Spleen (tissue), 11 donors: ENCODE measurements at regions not wholly inside any gene's neighbourhood (a gene's known extent, or its start where the extent isn't known, plus 50 kb on each side); places are given as distances from the start of the nearest gene placed in this dataset.

Experiments
- DNase-seq: peaks from one replicate; pipeline ENCODE4 v3.0.0-alpha.2; 2020
- H3K27ac ChIP-seq, 8 donors: fragments of 200-600 bp; sonication (generic) in 7 of 8; 1 replicate in 4 of 8; 2 replicates in 4 of 8; pipeline versions ENCODE4 v1.5.0 to v1.8.0; 2016 to 2021; ENCODE audit warnings: inconsistent platforms in 4 of 8, mild to moderate bottlenecking in 4 of 8, moderate library complexity in 1 of 8
- H3K27me3 ChIP-seq, 7 donors: fragments of 200-600 bp; sonication (generic) in 6 of 7; replicated peaks in 1 of 7; 1 replicate in 4 of 7; 2 replicates in 3 of 7; pipeline versions ENCODE4 v1.5.0 to v1.8.0; 2016 to 2021; ENCODE audit warnings: inconsistent platforms in 3 of 7, mild to moderate bottlenecking in 1 of 7
- H3K36me3 ChIP-seq, 6 donors: fragments of 200-600 bp; sonication (generic) in 5 of 6; 1 replicate in 4 of 6; 2 replicates in 2 of 6; pipeline versions ENCODE4 v1.5.0 to v1.8.0; 2016 to 2021; ENCODE audit warnings: inconsistent platforms in 2 of 6
- H3K4me1 ChIP-seq, 6 donors: fragments of 200-600 bp; sonication (generic) in 5 of 6; 1 replicate in 3 of 6; 2 replicates in 3 of 6; pipeline versions ENCODE4 v1.5.0 to v1.8.0; 2016 to 2021; ENCODE audit warnings: inconsistent platforms in 3 of 6
- H3K4me3 ChIP-seq, 8 donors: fragments of 200-600 bp; sonication (generic) in 7 of 8; 1 replicate in 4 of 8; 2 replicates in 4 of 8; pipeline versions ENCODE4 v1.5.0 to v1.8.0; 2016 to 2021; ENCODE audit warnings: inconsistent platforms in 4 of 8, mild to moderate bottlenecking in 4 of 8, moderate library complexity in 2 of 8
- H3K9me3 ChIP-seq, 8 donors: fragments of 200-600 bp; sonication (generic) in 7 of 8; 1 replicate in 4 of 8; 2 replicates in 4 of 8; pipeline versions ENCODE4 v1.5.0 to v1.8.0; 2016 to 2021; ENCODE audit warnings: inconsistent platforms in 4 of 8
- POLR2A ChIP-seq, 3 donors: fragments of 450-650 bp; IDR thresholded peaks; one replicate each; pipeline ENCODE4 v1.5.1; 2017; ENCODE audit warnings: antibody characterized with exemption in 3 of 3, mild to moderate bottlenecking in 1 of 3
- POLR2AphosphoS5 ChIP-seq, 3 donors: sonication (generic); formaldehyde crosslinking; IDR thresholded peaks; one replicate each; pipeline ENCODE4 v1.5.1; 2017; ENCODE audit warnings: antibody characterized with exemption in 3 of 3
- WGBS, 5 donors: extraction: QIAGEN DNeasy Blood & Tissue Kit in 3 of 5; methylation state at CpG; one replicate each; pipeline versions ENCODE4 v1.1.5 to v1.1.7; 2013 to 2018; 5-methylcytosine and 5-hydroxymethylcytosine counted together
- intact Hi-C: fragments of 100-400 bp; cut with DNase I; formaldehyde crosslinking; loops from one replicate; pipeline ENCODE4 v1.15.0; 2023; ENCODE audit warnings: low total_unique reads
- TF ChIP-seq, protein P1 (sequence below), 11 experiments: fragments of 200-600 bp in 7 of 11; fragments of 450-650 bp in 4 of 11; sonication (generic) in 4 of 11; IDR thresholded peaks in 8 of 11; conservative IDR thresholded peaks in 3 of 11; 1 replicate in 7 of 11; 2 replicates in 4 of 11; pipeline versions ENCODE4 v1.4.0 to v1.8.0; 2016 to 2021; ENCODE audit warnings: antibody characterized with exemption in 11 of 11, inconsistent platforms in 4 of 11, mild to moderate bottlenecking in 1 of 11
- donor health status: healthy with polysubstance abuse.
- donor health status: DM: no; HTN: no; CAD: no; lungs with moderate emphysema.
- donor health status: DM: no; HTN: no; CAD: no.
- donor health status: Bipolar disorder and iron deficiency.
- donor health status: healthy.
- donor health status: DM: no; HTN: no; CAD: no.
- donor health status: DM: yes; HTN: yes; CAD: no.

DNA sequence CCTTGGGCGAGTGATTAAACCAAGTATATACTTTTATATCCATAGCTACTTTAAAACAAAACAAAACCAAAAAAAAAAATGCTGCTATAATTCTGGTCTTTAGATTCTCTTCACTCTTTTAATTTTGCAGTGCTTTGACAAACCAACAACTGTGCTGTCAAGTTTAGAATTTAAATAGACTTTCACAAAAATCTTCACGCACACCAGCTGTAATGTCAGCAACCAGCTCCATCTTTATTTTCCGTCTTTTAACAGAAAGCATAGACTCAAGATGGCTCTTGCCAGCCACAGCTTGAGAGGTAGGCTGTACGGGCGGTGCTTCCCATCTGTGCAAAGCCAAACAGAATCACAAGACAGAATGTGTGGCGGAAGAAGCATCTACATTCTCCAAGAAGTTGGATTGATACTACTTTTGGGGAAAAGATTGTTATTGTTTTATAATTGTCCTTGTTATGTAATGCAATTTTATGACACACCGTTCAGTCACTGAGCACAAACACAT, 388.3 kb upstream of the MAGEC2 start:
- WGBS, 5 donors, result 80 to 95% (median 88%) methylated on average over 7 of the region's 7 CpGs
- TF ChIP-seq, protein P1, sequence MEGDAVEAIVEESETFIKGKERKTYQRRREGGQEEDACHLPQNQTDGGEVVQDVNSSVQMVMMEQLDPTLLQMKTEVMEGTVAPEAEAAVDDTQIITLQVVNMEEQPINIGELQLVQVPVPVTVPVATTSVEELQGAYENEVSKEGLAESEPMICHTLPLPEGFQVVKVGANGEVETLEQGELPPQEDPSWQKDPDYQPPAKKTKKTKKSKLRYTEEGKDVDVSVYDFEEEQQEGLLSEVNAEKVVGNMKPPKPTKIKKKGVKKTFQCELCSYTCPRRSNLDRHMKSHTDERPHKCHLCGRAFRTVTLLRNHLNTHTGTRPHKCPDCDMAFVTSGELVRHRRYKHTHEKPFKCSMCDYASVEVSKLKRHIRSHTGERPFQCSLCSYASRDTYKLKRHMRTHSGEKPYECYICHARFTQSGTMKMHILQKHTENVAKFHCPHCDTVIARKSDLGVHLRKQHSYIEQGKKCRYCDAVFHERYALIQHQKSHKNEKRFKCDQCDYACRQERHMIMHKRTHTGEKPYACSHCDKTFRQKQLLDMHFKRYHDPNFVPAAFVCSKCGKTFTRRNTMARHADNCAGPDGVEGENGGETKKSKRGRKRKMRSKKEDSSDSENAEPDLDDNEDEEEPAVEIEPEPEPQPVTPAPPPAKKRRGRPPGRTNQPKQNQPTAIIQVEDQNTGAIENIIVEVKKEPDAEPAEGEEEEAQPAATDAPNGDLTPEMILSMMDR (IDR thresholded peaks at IDR 0.05 in 8 of 11, conservative IDR thresholded peaks at IDR 0.05 in 3 of 11), result no peak
- TF ChIP-seq POLR2AphosphoS5 (IDR thresholded peaks at IDR 0.05), result no peak
- TF ChIP-seq POLR2A (IDR thresholded peaks at IDR 0.05), result no peak
- DNase-seq, result no peak
- Histone ChIP-seq H3K27ac (no peak overlapping the region), H3K27me3 (no peaks in the 10 kb centered on the region), H3K36me3 (no peaks in the 10 kb centered on the region), H3K9me3 (no peaks in the 10 kb centered on the region), H3K4me1 (no peaks in the 10 kb centered on the region), H3K4me3 (no peak overlapping the region)
- intact Hi-C loops, result no loop called here

DNA sequence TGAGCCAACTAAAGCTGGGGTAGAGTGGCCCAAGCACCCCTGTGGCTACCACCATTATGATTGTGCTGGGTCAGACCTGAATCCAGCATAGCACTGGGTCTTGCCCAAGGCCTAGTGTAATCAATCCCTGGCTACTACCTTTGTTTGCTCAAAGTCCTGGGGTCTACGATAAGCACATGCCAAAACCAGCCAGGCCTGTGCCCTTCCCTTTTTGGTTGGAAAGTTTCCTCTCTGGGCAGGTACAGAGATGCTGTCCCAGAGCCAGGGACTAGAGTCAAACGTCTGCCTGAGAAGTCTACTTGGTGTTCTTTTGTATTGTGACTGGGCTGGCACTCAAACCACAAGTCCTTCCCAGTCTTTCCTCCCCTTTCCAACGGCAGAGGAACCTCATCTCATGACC, 371.5 kb upstream of the MAGEC2 start:
- intact Hi-C loops, result no loop called here
- TF ChIP-seq POLR2AphosphoS5 (IDR thresholded peaks at IDR 0.05) (no peak), POLR2A (IDR thresholded peaks at IDR 0.05) (no peak)
- TF ChIP-seq, protein P1 (IDR thresholded peaks at IDR 0.05 in 8 of 11, conservative IDR thresholded peaks at IDR 0.05 in 3 of 11), result no peak
- DNase-seq, result no peak
- H3K27ac ChIP-seq, result no peak overlapping the region
- H3K27me3 ChIP-seq, result no peaks in the 10 kb centered on the region
- WGBS, 5 donors, result 40 to 61% (median 45%) methylated on average over 1 to 3 of the region's 3 CpGs
- H3K36me3 ChIP-seq, result no peaks in the 10 kb centered on the region
- no peak overlapping the region for H3K4me3 ChIP-seq
- H3K9me3 ChIP-seq, result peaks cover 0 to 40% (median 10%) of the 10 kb centered on the region in 8 donors
- no peaks in the 10 kb centered on the region for H3K4me1 ChIP-seq

DNA sequence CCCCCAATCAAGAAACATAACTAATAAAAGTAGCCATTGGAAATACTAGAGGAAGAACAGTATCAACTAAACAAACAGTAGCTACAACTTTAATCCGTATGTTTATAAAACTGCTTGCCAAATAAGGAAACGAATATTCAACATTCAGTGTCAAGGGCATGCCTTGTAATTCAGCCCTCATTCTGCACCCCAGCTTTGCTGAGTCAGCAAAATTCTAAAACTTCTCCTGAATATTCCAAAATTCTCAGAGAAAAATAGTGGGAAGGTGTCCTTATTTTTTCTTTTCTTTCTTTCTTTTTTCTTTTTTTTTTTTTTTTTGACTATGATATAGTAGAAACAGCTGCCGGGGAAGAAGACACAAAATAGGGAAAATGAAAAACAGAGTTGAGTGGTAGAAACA, 344.8 kb upstream of the MAGEC2 start:
- WGBS, 5 donors, result 63 to 76% (median 65%) methylated on average over 3 of the region's 3 CpGs
- no peak for DNase-seq
- TF ChIP-seq, protein P1 (IDR thresholded peaks at IDR 0.05 in 8 of 11, conservative IDR thresholded peaks at IDR 0.05 in 3 of 11), result no peak
- TF ChIP-seq POLR2AphosphoS5 (IDR thresholded peaks at IDR 0.05) (no peak), POLR2A (IDR thresholded peaks at IDR 0.05) (no peak)
- no peak overlapping the region for H3K27ac ChIP-seq
- peaks cover 0 to 4% (median 0%) of the 10 kb centered on the region in 8 donors for H3K9me3 ChIP-seq
- intact Hi-C loops, result no loop called here
- H3K27me3 ChIP-seq, result no peaks in the 10 kb centered on the region
- H3K36me3 ChIP-seq, result no peaks in the 10 kb centered on the region
- no peaks in the 10 kb centered on the region for H3K4me1 ChIP-seq
- no peak overlapping the region for H3K4me3 ChIP-seq

DNA sequence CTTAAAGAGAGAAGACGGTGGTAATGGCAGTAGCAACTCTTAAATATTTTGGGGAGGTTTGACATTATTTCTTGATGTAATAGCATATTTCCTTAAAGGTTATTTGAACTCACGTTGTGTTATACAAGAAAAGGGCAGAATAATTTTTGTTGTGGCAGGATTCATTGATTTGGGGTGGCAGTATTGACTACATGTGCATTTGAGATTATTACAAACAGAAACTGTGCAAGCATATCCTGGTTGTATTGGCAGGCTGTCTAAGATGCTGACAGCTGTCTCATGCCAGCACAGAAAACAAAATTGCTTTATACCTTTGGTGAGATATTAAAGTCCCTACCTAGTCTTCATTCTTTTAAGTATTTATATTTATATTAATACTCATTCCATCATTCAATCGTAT, 300.7 kb upstream of the MAGEC2 start:
- no peaks in the 10 kb centered on the region for H3K4me1 ChIP-seq
- H3K27me3 ChIP-seq, result no peaks in the 10 kb centered on the region
- no peaks in the 10 kb centered on the region for H3K36me3 ChIP-seq
- intact Hi-C loops, result no loop called here
- H3K27ac ChIP-seq, result no peak overlapping the region
- no peaks in the 10 kb centered on the region for H3K9me3 ChIP-seq
- no peak overlapping the region for H3K4me3 ChIP-seq
- TF ChIP-seq POLR2AphosphoS5 (IDR thresholded peaks at IDR 0.05) (no peak), POLR2A (IDR thresholded peaks at IDR 0.05) (no peak)
- TF ChIP-seq, protein P1 (IDR thresholded peaks at IDR 0.05 in 8 of 11, conservative IDR thresholded peaks at IDR 0.05 in 3 of 11), result no peak
- 57 to 87% (median 67%) methylated on average over 3 of the region's 3 CpGs for WGBS, 5 donors
- DNase-seq, result no peak
